ENCODE measurements at regions not wholly inside any gene's neighbourhood (a gene's known extent, or its start where the extent isn't known, plus 50 kb on each side); places are given as distances from the start of the nearest gene placed in this dataset.
"Not testable (repeated sequence)": the region's sequence is repeated elsewhere in the genome, so short reads cannot be mapped to it uniquely, and the experiment has no call there.

DNA sequence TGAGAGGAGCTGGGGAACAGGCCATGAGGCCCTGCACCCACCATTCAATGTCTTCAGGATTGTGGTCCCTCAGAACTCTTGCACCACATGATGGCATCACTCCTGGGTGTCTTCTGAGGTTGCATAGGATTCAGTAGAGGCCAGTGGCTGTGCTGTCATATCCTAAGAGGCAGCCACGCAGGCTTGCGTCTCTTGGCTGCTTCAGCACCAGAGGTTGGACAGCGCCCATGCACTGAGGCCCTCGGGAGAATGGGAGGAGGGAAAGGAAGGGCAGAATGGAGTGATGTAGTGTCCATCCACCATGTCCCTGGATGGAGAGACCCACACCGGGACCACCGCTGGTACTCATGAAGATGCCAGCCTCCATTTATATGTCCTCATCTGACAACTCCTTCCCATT is 237.1 kb downstream of the POTED start:
- TF ChIP-seq, protein P1, sequence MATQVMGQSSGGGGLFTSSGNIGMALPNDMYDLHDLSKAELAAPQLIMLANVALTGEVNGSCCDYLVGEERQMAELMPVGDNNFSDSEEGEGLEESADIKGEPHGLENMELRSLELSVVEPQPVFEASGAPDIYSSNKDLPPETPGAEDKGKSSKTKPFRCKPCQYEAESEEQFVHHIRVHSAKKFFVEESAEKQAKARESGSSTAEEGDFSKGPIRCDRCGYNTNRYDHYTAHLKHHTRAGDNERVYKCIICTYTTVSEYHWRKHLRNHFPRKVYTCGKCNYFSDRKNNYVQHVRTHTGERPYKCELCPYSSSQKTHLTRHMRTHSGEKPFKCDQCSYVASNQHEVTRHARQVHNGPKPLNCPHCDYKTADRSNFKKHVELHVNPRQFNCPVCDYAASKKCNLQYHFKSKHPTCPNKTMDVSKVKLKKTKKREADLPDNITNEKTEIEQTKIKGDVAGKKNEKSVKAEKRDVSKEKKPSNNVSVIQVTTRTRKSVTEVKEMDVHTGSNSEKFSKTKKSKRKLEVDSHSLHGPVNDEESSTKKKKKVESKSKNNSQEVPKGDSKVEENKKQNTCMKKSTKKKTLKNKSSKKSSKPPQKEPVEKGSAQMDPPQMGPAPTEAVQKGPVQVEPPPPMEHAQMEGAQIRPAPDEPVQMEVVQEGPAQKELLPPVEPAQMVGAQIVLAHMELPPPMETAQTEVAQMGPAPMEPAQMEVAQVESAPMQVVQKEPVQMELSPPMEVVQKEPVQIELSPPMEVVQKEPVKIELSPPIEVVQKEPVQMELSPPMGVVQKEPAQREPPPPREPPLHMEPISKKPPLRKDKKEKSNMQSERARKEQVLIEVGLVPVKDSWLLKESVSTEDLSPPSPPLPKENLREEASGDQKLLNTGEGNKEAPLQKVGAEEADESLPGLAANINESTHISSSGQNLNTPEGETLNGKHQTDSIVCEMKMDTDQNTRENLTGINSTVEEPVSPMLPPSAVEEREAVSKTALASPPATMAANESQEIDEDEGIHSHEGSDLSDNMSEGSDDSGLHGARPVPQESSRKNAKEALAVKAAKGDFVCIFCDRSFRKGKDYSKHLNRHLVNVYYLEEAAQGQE (IDR thresholded peaks at IDR 0.05; ENCODE audit: insufficient read depth in 1 of 2, low read depth in 2 of 2, low read length in 2 of 2), result peak; percentile 63 to 86; a peak in 3 of 4 replicates
- not testable (repeated sequence) for TF ChIP-seq TAF1 (IDR thresholded peaks at IDR 0.05; ENCODE audit: borderline replicate concordance, insufficient read depth, low read length)

Measured in PFSK-1 (cell line).